T follicular helper cell (primary cell): ENCODE measurements at regions not wholly inside any gene's neighbourhood (a gene's known extent, or its start where the extent isn't known, plus 50 kb on each side); places are given as distances from the start of the nearest gene placed in this dataset.
"Not testable (repeated sequence)": the region's sequence is repeated elsewhere in the genome, so short reads cannot be mapped to it uniquely, and the experiment has no call there.

Source experiments
- DNase-seq: peaks from one replicate; pipeline ENCODE4 v3.0.0-alpha.2; 2020; ENCODE audit warnings: low read depth

GRCh38 chr2:16053437-16054257 lies 113.3 kb downstream of the MYCN start:
- no peak for DNase-seq

GRCh38 chr2:16052571-16053052 lies 112.3 kb downstream of the MYCN start:
- DNase-seq, result not testable (repeated sequence)

DNA sequence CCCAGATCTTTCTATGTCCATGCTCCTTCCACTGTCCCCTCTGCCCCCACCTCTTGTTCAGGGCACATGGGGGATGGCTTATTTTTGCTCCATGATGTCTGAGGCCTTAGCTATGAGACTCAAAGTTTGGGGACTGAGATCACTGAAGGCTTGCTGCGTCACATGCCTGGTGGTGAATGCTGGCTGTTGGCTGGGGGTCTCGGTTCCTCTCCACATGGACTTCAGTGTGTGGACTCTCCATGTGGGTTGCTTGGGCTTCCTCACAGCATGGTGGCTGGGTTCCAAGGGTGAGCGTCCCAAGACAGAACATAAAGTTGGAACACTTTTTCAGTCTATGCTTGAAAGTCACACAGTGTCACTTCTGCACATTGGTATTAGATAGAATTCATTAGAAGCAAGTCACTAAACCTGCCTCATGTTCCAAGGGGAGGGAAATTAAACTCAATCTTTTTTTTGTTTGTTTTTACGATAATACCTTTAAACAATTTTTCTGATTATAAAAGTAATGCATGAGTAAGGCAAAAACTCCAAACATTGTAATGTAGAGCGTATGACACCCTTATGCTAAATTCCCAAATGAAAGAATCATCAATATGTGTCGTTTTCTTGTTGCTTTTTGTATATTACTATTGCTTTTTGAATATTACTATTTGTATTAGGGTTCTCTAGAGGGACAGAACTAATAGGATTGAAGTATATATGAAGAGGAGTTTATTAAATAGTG lies 111.7 kb downstream of the MYCN start:
- no peak for DNase-seq

GRCh38 chr2:16050908-16051489 lies 110.6 kb downstream of the MYCN start:
- no peak for DNase-seq

GRCh38 chr2:16050261-16050907 lies 110.0 kb downstream of the MYCN start:
- DNase-seq, result no peak

DNA sequence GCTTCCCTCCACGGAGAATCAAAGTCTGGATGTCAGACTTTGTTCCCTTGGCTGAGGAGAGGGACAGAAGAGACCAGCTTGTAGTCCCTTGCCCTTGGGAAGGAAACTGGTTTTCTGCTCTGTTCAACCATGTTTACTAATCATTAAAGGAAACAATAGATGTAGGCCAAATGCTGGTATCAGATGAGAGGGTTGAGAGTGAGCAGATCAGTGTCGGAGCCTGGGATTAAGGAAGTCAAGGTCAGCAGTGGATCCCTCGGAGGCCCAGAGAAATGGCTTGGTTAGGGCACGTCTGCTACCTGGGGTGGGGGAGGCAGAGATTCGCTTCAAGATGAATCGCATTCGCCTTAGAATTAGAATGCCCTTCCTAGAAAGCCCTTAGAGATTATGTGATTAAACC lies 109.1 kb downstream of the MYCN start:
- no peak for DNase-seq

DNA sequence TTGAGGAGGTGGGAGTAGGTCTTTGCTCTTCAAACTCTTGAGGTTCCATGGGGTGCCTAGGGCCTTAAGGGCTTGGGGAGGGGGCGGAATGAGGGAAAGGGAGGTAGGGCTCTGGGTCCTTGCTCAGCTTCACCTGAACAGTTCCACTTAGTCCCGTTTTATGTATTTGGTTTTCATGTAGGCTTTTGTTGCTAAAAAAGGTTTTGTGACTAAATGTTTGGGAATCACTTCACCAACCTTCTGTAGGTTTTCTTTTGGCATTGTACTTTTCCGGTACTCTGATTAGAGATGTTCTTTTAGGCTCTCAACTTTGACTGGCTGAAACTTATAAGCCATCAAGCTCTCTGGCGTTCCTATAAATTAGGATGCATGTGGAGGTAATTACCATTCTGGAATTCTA lies 108.1 kb downstream of the MYCN start:
- DNase-seq, result no peak

- no peak for DNase-seq
Observed at GRCh38 chr2:16047701-16048100, 107.4 kb downstream of the MYCN start.

GRCh38 chr2:16046649-16047048 lies 106.3 kb downstream of the MYCN start:
- no peak for DNase-seq

- DNase-seq, result no peak
Observed at GRCh38 chr2:16045653-16046352, 105.5 kb downstream of the MYCN start.

- DNase-seq, result no peak
Observed at GRCh38 chr2:16044946-16045456, 104.7 kb downstream of the MYCN start.

DNA sequence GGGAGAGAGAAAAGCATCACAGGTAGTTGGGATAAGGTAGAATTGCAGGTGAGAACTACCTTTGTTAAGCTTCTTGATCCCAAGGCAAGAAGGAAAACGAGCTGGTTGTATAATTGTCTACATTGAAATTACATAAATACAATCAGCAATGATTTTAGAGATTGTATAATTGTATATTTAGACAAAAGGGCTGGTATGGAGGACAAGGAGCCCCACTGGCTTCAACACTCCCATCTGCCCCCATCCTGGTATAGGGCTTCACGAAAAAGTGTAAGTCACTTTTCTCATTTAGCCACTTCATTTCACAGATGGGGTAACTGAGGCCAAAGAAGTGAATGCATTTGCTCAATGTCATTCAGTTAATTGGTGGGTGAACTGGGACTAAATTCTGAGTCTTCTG lies 103.3 kb downstream of the MYCN start:
- no peak for DNase-seq

GRCh38 chr2:16043192-16043591 lies 102.8 kb downstream of the MYCN start:
- DNase-seq, result no peak

GRCh38 chr2:16042201-16042700 lies 101.9 kb downstream of the MYCN start:
- no peak for DNase-seq

- DNase-seq, result no peak
Observed at GRCh38 chr2:16040271-16041010, 100.1 kb downstream of the MYCN start.

DNA sequence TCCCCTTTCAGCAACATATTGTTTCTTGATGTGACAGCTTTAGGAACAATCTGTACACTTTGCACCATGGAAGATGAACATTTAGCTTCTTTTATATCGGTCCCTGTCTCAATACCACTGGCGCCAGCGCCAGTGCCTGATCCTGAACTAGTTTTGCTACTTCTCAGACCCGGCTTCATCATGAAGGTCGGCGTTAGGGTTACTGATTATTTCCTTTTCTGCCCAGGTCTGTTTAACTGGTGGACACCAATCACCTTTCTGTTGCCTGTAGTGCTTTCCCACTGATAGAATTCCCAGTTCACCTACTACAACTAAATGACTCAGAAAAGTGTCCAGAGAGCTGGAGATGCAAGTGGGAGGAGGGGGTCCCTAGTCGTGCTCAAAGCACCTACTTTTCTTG lies 99.5 kb downstream of the MYCN start:
- DNase-seq, result no peak

- DNase-seq, result no peak
Observed at GRCh38 chr2:16039055-16039454, 98.7 kb downstream of the MYCN start.

DNA sequence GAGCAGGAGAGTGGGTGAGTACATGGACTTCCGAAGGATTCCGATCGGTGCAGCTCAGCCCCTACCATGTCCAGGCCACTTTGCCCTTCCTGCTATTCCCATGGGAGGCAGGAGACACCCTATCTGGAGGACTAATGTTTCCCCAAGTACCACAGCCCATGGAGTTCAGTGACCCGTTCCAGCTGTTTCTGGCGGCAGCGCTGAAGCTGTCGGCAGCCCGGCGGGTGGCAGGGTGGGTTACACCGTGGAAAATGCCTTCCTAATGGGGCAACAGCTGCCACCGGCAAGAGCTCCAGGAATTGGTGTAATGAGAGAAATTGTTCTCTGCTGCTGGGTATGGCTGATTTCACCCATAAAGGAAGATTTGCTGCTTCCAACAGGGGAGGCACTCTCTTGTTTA lies 98.3 kb downstream of the MYCN start:
- DNase-seq, result no peak

DNA sequence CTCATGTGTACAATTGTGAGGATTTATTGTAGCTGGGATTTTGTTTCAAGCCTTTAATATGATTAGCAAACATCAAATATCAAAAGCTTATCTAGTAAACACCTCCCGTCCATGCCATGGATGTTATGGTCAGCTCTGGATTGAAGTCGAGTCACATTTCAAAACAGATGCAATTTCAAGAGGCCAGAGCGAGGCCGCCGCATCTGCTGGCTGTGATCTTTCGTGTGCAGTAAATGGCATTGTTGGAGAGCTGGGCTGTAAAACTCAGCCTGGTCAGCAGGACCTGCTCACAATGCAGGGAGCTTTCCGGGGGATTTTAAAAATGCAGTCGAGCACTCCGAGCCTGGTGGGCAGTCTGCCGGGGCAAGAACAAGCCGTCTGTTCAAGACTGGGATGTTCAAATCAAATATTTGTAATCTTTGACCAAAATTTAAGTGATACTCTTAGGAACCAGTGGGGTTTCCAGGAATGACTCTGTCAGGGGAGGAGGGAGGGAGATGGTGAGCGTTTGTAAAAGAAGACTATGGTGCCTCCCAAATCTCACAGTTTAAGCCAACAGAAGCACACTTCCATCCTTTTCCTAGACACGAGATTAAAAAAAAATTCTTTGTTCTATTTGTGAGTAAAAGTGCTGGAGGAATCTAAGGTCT lies 97.6 kb downstream of the MYCN start:
- no peak for DNase-seq

- DNase-seq, result no peak
Observed at GRCh38 chr2:16036951-16037350, 96.6 kb downstream of the MYCN start.
